NCI-H82 treated with DMSO at 0.1 percent for 48 hours (cell line): ENCODE measurements at regions not wholly inside any gene's neighbourhood (a gene's known extent, or its start where the extent isn't known, plus 50 kb on each side); places are given as distances from the start of the nearest gene placed in this dataset.

Experiments
- DNase-seq: peaks from one replicate; lab custom pipeline; 2025; ENCODE audit not compliant: unreplicated experiment; lab: John Stamatoyannopoulos, UW

- DNase-seq: no peak
These were observed 80.4 kb upstream of the PRKCQ start for GRCh38 chr10:6660460-6660859.

DNA sequence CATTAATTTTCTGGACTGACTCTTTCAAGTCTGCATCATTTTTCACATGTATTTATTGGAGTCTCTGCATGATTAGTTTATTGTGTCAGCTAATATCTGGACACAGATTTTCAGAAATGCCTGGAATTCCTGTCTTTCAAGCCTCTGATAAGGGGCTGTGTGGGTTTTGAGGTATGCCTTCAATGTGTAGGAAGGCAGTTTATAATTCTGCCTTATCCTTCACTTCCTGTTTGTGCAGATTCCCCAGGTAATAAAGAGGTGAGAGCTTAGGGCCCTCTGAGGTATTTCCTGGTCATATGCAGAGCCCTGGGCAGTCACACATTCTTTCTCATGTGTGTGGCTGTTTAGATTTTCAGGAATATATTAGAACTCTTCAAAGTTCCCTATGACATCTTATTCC, 79.4 kb upstream of the PRKCQ start:
- DNase-seq: no peak

DNA sequence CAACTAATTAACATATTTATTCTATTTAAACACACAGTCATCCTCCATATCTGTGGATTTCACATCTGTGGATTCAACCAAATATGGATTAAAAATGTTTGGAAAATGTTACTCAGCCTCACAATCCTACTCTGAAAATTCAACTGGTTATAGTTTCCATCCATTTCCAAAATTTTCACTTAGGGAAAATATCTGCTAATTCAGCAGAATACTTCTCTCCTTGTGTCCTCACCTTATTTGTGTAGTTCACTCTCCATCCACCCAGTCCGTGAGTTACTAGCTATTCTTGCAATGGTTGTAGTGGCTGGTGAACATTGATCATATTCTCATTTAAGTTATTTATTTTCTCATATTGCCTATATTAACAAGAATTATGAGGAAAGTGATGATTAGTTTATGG, 77.6 kb upstream of the PRKCQ start:
- DNase-seq: no peak

GRCh38 chr10:6657196-6657595, 77.1 kb upstream of the PRKCQ start:
- no peak for DNase-seq

DNA sequence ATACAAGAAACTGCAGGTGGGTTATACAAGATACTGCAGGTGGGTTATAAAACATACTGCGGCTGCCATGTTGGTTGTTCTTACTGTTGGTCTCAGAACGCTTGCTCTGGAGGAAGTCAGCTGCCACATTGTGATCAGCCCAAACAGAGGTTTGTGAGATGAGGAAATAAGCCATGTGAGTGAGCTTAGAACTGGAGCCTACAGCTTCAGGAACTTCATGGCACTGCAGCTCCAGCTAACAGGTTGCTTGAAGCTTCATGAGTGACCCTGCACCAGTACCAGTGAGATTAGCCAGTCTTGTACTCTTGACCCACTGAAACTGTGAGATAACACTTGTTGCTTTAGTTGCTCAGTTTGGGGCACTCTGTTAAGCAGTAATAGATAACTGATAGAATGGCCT, 74.5 kb upstream of the PRKCQ start:
- DNase-seq: no peak

DNA sequence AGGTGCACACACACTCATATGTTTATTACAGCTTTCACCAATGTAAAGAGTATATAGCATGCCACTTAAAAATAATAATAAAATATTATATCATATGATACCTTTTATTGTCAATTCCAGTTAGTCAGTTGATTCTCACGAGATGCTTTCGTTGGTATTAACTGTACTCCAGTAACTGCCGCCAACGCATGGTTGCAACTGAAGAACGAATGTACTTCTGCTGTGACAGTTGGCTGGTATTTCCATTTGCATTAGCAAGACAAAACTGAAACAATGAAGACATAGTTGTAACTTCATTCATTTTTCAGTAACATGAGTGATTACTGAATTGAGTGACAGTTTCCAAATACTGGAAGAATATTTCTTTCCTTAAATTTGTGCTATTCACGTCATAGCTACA, 70.5 kb upstream of the PRKCQ start:
- no peak for DNase-seq

- no peak for DNase-seq
These were observed 69.8 kb upstream of the PRKCQ start for GRCh38 chr10:6649903-6650302.

GRCh38 chr10:6648894-6649720, 69.0 kb upstream of the PRKCQ start:
- DNase-seq: no peak

DNA sequence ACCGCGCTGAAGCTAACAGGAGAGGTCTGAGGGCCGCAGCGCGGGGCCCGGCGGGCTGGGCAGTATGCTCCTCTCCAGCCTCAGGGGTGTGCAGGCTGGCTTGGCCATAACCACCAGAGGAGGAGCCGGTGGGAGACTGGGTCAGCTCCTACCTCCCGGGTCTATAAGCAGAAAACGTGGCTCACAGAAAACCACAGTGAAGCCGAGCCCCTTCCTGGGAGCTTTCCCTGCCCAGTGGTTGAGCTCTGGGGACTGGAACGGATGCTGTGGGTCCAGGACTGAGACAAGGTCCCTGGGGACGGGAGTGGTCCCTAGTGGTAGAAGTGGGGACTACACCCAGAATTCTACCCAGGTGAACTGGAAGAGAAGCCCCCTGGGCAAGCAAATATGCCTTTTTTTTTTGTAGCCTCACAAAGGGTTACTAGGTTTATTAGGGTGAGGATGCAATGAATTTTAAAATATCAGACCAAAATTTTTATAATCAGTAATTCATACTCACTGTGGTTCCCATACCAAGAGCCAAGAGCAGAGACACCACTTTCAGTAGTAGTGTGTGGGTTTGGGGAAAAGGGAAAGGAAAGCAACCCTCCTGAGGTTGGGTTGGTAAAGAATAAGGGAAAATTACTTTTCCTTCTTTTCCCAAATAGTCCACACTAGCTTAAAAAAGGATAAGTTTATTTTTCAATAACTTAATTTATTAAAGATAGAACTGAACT, 67.9 kb upstream of the PRKCQ start:
- DNase-seq: peak; percentile 17

DNA sequence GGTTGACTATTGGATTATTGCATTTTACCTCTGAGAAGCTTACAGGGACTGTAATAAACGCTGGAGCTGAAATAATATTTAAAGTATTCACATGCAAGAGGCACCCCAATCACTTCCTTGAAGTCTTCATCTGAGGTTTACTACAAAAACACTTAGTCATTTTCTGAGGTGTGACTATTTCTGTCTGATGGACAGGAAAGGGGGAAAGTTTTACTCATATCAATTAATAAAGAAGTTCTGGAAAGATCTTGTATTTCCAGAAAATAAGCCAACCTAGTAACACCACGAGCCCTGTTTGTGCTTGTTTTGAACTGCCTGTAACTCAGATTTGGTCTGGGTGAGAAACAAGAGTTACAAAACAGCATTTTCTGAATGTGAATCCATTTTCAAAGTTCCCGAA, 63.9 kb upstream of the PRKCQ start:
- no peak for DNase-seq

DNA sequence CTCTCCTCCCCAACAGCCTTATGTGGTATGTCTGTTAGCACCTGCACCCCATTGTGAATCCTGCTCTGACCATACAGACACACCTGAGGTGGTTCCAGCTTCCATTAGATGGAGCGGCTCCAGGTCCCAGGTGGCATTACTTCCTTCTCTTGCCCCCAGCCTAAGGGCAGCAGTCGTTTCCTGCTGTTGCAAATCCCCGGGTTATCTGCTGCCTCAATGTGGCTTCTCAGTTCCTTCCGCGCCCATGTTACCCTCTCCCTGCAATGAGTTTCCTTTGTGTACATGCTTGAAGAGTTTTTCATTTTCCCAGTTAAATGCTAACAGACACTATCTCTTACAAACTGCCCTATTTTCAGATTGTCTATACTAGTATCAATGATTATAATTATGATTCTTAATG, 62.8 kb upstream of the PRKCQ start:
- DNase-seq: no peak

DNA sequence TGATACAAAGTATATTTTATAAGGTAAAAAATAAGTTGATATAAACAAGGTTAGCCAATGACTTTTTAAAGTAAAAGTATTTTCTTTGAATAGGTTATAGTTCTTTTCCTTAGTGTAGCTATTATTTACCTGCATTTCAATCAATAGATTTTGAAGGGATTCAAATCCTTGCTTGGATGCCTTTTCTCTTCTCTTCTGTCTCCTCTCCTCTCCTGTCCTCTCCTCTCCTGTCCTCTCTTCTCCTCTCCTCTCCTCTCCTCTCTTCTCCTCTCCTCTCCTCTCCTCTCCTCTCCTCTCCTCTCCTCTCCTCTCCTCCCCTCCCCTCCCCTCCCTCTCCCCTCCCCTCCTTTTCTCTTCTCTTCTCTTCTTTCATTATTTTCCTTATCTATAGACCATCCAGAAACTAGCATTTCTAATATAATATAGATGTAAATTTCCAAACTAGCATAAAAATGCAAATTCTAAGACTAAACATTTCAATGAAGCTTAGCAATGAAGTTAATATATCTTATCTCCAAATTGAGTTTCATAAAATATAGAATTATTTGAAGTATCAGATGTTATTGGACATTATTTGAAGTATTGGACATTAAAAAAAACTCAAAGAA, 60.5 kb upstream of the PRKCQ start:
- DNase-seq: no peak

DNA sequence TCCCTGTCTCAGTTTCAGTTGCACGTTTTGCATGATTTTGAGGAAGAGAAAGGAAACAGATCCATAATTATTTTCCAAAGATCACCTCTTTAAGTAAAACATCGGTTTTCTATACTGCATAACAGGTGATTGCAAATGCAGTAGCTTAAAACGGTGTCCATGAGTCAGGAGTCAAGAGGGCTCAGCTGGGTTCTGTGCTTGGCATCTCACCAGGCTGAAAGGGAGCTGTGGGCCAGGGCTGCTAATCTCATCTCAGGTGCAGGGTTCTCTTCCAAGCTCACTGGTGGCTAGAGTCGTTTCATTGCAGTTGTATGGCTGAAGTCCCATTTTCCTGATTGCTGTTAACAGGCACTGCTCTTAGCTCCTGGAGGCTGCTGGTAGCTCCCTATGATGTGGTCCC, 57.0 kb upstream of the PRKCQ start:
- DNase-seq: no peak

- DNase-seq: no peak
These were observed 55.7 kb upstream of the PRKCQ start for GRCh38 chr10:6635784-6636183.
